HG03521 (cell line): ENCODE measurements at regions not wholly inside any gene's neighbourhood (a gene's known extent, or its start where the extent isn't known, plus 50 kb on each side); places are given as distances from the start of the nearest gene placed in this dataset.

ENCODE experiments used
- ATAC-seq: cut with Tn5 transposase; IDR thresholded peaks from one replicate; pipeline ENCODE4 v1.9.1; 2021; ENCODE audit warnings: mild to moderate bottlenecking, moderate library complexity; ENCODE audit not compliant: unreplicated experiment

DNA sequence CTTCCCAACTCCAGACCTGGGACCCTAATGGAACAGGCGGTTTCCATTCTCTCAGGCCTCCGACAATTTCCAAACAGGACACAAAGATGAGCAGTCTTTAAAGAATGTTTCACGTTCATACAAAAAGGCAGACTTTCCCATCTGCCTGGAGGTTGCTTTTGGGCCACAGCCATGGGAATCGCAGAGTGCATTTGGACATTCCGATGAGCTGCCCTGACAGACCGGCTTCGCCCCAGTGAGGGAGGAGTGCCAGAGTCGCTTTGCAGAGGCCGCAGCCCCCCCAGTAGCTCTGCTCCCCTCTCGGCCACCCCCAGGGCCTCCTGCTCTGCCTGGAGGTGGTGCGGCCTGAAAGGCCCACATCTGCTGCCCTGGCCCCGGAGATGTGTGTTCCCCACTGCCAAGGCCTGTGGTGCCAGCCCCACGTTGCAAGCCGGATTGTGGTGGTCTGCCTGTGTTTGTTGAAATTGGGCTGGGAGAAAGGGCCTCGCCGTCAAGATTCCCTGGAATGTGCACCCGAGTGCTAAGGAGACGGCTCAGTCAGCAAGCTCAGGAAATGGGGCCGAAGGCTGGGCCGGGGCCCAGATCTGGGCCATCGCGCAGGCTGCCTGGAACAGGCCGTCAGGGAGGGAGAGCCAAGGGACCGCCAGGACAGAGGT lies 89.8 kb downstream of the C16orf95 start:
- no peak for ATAC-seq

DNA sequence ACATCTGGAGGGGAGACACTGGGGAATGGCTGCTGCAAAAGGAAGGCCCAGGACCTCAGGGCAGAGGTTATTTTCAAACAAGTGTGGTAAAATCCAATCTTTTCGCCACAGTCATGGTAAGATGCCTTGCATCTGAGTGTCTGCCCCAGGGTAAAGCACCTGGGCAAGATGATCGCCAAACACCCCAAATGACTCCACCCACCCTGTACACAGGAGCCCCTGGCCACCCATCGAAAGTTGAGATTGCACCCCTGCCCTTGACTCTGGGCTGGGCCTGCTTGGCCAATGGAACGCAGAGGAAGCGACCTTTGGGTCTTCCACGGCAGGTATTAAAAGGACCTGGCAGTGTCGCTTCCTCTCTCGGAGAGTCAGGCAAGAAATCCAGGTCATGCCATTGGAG lies 88.8 kb downstream of the C16orf95 start:
- ATAC-seq, result no peak

DNA sequence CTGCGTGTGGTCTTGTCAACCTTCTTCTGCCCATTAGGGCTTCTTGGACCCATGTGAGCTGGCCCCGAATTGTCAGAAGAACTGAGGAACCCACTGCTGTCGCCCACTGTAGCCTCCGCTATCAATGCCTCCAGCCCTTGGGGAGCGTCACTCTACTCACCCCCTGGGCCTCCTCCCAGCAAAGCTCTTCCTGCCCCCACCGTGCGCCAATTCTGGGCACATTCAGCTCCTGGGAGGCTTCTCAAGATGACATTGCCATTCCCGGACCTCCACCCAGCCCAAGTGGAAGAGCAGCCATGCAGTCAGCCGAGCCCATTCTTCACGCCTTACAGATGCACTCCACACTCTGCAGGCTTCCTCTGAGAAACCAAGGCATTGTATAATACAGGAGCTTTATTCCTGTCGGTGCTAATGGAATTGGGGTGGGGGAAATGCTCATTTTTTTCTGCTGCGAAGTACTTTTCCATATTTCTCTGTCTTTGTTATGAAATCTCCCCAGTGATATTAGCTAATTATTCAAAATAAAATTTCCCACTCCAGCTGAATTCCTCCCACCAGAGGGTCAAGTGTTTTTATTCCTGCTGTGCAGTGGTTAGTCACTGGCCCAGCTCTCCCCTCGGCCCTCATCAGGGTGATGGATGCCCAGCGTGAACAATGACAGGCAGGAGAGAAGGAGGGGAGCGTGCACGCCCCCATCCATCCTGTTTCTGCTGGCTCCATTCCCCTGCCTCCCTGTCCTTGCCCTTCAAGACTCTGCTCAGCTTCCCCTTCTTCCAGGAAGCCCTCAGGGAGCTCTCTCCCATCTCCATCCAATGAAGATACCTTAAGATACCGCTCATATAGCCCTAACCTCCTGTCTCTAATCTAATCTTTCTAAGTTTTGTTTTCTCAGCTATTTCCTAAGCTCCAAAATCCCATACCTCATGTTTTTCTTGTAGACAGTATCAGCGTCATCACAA lies 87.7 kb downstream of the C16orf95 start:
- ATAC-seq, result no peak

DNA sequence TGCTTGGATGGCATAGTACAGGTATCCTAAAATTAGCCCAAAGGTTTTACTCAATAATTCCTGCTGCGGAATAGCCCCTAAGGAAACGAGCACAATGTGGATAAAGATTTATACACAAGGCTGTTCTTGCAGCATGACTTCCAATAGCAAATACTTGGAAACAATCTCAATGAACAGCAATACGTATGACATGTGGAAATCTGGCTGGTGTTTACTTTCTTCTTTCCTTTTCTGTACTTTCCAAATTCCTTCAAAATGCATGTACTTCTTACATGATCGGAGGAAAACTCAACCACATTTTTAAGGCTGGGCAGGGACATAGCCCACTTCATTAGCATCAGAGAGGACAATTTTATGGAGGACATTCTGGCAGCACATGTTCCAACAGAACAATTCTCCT lies 86.6 kb downstream of the C16orf95 start:
- ATAC-seq, result no peak

DNA sequence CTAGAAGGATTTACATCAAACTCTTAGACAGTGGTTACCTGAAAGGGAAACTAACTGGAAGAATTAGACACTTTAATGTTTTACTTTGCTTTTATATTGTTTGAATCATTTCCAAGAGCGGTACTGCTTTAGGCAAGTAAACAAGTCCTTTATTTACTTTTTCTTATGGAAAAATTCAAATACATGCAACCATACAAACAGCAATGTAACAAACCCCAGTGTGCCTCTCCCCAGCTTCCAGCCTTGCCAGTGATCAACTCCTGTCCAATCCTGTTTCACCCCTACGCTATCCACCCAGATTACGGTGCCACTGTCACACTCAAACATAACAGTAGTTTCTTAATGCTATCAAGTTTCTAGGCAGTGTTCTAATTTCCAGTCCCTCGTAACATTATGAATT lies 85.9 kb downstream of the C16orf95 start:
- no peak for ATAC-seq

DNA sequence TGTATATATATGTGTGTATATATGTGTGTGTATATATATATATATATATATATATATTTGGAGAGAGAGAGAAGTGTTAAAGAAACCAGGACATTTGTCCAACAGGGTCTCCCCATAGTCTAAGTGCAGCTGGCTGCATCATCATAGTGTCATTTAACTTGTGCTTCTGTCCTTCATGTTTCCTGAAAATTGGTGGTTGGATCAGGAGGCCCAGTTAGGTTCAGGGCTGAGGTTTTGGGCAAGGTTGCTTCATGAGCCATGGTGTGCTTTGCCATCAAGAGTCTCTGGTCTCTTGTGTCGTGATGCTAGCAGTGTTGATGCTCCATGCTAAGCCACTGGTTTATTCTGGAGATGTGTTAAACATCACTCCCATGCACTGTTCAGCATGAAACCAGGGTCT lies 85.3 kb downstream of the C16orf95 start:
- no peak for ATAC-seq

DNA sequence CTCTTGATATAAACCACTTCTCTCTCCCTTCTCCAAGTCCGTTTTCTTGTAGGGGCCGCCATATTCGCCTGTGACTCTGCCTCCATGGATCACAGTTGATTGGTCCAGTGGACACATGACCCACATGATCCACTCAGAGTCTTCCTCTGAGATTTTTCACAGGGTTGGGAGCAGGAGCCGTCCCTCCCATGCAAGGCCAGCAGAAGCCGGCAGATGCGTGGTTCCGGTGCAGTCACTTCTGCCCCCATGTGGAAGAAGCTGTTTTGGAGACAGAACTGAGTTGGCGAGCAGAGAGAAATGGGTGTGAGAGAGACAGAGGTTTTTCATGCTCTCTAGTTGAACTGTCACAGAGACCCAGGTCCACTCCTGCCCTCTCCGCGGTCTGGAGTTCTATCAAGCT lies 83.3 kb downstream of the C16orf95 start:
- ATAC-seq, result no peak

DNA sequence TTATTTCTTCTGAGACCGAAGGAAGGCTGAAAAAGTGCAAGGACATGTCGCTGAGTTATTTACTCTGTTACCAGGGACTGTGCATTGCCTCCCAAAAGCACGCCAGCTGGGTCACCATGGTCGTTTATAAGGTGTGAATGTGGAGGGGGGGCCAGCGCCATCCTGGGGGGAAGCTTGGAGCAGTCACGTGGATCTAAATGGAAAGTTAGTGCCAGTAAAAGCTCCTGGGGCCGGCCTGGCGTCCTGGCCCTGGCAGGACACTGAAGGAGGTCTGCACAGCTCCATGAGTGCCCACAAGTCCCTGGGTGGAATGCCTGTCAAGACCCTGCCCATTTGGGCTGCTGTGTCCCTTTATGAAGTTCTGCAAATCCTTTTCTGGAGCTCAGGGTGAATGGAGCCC lies 82.6 kb downstream of the C16orf95 start:
- ATAC-seq, result no peak

DNA sequence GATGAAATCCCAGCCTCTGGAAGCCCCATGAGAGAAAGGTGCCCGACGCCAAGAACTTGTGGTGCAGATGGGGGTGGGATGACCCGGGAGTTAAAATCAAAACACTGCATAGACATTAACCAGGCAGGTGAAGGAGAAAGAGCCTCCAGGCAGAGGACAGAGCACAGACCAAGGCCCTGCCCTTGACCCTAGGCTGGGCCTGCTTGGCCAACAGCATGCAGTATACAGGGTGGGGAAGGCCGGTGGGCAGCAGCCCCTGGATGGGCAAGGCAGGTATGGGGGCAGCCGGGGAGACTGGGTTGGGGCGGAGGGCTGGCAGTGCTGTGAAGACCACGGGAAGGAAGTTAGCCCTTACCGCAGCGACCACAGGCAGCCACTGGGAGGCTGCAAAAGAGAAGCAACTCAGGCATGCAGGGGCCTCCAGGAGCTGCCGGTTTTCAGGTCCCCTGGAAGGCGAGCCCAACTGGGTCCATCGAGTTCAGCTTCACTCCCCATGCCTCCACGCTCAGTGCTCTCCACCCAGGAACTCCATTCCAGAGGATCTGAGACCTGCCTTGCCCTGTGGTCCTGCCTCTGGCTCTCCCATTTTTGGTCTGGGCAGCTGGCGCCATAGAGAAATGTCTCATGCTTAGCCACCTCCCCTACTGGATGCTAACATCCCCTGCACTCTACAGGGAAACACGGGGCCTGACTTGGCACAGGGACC lies 81.2 kb downstream of the C16orf95 start:
- ATAC-seq, result no peak

DNA sequence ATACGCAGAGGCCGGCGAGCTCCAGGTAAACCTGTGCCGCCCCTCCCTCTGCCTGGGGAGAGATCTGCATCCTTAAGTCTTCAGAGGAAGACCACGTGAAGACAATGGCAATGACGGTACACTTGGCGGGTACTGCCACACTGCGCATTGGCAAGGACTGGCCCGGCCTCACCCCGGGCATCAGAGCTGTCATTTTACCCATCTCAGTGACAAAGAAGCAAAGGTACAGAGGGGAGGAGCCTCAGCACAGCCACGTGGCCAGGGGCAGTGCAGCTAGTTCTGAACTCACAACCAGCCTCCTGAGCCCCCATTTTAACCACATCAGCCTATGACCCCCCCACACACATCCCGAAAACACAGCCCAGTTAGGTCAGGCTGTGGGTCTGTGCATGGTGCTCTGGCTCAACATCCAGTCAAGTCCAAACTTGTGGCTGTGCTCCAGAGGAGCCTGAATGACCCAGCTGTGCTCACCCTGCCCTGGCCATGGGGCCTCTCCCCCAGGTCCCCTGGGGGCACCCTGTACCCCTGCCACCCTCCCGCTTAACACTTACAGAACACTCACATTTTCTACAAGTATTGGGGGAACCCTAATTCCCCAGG lies 80.6 kb downstream of the C16orf95 start:
- ATAC-seq, result no peak

DNA sequence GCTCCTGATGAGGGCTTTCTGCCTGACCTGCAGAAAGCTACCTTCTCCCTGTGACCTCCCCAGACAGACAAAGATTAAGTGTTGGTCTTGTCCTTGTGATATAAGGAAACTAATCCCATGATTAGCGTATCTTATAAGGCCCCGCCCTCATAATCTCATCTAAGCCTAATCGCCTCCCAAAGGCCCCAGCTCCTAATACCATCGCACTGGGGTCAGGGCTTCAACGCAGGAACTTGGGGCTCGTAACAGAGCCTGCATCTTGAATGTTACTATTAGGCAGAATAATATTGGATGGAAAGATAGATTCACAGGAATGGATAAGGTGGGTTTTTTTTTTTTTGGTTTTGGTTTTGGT lies 78.9 kb downstream of the C16orf95 start:
- ATAC-seq, result no peak

DNA sequence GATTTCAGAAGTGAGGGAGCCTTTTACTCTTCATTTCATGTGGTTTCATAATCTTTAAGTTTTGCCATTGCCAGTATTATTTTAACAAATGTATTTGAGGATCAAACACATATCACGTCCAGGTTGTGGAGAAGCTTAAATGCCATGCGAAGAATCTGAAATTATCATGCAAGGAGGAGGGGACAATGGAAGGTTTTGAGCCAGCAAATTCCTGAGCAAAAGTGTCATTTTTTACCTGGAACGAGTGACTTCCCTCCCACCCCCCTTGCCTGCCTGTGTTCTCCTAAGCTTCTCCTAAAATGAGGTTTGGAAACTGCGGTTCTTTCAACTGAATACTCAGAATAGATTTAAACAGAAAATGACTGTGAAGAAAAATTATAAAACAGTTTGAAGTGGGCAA lies 77.6 kb downstream of the C16orf95 start:
- ATAC-seq, result no peak

DNA sequence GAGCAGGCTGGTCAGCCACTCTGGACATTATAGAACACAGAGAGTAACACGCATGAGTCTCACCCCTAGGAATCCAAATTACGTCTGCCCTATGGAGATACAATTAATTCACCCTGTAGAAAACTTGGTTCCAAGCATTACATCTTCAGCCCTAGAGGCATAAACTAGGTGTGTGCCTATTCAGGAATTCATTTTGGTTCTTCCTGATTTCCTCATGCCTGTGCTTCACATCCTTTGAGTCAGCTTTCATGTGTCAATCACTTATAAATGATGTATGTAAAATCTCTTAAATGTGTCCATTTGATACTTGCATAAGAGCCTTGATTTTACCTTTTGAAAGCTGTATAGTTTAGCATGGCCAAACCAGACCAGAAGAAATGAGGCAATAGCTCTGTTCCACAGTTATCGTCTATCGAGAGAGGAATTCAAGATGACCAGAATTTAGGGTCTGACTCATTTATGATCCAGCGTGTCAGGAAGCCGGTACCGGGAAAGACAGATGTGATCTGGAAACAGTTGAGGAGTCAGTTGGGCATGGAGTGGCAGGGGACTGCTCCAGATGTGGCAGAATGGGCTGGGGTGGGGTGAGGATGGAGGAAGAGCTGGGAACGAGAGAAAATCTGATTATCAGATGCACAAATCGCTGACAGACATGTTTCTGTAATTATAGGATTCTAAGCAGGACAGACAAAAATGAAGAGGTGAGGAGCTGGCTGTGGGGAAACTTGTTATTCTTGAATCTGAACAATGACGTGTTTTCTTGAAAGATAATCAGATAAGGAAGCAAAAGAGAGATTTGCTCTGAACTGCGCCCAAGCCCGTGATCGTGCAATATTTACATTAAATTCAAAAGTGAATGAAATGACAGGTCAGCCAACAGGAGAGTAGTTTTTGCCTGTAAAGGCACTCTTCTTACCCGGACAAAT lies 76.7 kb downstream of the C16orf95 start:
- no peak for ATAC-seq

DNA sequence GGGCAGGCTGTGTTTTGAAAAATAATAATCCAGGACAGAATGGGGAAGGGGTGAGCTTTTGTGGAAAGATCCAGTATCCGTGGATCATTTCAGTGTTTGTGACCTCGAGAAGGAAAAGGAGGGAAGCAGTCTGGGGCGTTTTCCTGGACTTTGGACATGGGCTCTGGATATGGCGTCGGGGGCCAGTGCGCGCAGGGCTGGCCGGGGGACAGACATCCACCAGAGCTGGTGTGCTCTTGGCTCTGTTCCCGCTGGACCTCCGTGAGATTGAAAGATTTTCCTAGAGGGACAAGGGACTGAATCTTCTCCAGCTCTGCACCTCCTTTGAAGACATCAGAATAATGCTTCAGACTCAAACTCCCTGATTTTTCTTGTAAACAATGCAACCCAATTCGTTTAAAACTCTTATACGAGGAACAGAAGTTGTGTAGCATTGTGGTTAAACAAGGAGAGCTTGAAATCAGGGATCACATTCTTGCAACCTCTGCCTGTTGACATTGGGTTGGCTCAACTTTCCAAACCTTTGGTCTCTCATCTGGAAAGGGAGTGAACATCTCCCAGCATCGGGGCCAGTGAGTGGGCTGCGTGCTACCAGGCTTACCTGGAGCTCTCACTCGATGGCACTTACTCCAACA lies 75.9 kb downstream of the C16orf95 start:
- no peak for ATAC-seq

DNA sequence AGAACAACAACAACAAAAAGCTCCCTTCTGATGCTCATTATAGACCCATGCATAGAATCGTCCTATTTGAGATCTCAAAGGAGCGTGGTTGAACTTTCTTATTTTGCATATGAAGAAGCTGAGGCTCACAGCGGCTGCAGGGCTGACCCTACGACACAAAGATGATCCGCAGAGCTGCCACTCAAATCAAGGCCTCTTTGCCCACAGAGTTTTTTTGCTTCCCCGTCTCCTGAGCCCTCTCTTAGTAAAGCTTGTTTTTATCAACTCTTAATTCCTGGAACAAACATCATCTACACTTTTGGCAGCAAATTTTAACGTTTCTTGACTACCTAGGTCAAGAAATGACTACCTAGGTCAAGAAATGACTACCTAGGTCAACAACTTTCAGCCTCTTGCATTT lies 73.7 kb downstream of the C16orf95 start:
- ATAC-seq, result no peak

DNA sequence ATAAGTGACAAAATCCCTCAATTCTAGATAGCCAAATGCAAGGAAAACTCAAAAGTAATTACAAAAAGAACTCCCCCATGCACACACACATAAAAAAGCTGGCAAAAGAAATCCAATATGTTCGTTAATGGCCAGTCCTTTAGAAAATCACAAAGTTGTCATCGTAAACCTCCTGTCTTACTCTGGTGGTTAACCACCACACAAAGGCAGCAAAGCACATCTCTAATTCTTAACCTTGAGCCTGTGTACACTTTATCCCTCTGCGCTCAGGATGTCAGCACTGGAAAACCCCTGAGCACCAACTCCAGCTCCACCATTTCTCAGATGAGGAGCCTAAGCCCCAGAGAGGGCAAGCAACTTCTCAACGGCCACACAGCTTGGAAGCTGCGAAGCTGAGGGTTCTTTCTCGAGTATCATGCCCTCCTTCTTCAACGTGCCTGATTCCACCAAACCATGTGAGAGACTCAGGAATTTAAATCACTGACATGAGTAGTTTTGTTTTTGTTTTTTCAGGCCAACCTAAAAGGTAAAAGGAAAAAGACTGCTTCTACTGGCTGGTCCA lies 72.5 kb downstream of the C16orf95 start:
- ATAC-seq, result no peak

DNA sequence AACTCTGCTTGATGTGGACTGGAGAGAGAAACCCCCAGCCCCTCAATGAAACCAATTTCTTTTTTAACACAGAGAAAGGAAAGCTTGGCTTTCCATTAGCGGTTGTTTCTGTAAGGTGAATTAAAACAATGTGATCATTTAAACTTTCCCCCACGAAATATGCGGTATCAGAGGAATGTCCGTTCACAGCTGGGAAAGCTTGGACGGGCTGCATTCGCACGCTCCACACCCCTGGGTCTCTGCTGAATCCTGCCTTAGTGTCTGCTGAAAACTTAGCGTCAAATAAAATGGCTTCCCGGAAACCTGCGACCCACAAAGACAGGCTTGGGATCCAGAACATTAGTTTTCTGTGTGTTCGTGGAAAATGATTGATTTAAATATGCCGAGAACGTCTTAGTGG lies 71.7 kb downstream of the C16orf95 start:
- no peak for ATAC-seq

DNA sequence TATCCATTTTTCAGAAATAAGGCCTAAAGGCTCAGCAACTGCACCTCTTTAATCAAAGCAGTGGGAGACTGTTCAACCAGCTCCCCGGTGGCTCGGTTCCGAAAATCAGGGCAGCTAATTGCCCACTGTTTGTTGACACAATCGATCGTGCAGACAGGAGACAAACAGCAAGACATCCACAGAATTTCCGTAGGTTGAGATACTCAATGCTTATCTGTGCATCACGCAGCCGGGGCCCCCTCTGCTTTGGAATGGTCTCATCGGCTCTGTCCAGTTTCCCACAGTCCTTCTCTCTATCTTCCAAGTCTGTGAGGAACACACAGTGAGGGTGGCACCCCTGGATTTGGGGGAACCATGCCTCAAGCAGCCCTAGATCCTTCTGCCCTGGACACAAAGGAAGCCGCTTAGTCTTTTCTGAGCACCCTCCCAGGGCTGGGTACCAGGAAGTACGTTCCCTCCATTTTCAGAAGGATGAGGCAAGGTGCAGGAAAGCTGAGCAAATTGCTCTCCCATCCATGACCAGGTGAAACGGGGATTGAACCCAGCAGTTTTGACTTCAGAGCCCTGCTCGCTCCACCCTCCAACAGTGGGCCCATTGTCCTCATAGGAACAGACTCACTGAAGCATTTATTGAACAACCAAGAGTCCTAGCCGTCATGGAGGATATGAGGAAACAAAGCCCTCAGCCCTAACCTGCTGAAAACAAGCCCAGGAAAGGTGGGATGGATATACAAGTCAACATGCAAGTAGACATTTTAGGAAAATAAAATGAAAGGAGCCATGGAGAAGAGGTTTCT lies 70.7 kb downstream of the C16orf95 start:
- ATAC-seq, result no peak

DNA sequence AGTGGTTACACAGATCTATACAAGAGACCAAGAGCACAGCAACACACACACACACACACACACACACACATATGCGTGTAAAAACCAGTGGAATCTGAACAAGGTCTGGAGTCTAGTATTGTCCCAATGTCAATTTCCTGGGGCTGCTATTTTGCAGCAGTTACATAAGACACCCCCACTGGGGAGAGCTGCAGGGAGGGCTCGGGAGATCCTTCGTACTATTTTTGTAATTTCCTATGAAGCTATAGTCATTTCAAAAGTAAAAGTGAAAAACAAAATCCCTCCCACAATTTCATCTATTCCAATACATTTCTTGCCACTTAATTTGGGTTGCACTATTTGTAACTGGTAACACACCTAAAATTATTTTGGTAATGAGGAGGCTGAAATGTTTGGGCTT lies 68.5 kb downstream of the C16orf95 start:
- no peak for ATAC-seq
